ENCODE measurements at regions not wholly inside any gene's neighbourhood (a gene's known extent, or its start where the extent isn't known, plus 50 kb on each side); places are given as distances from the start of the nearest gene placed in this dataset.

- peaks cover 0 to 4% of the 10 kb centered on the region in 2 experiments; a peak in 2 of 4 replicates for H3K4me1 Mint-ChIP-seq
- no peak overlapping the region for H3K27ac Mint-ChIP-seq
- Histone ChIP-seq H3K23ac (ENCODE audit: insufficient read length, low read depth, low read length) (no peak overlapping the region), H2BK5ac (ENCODE audit: insufficient read length, low read length) (no peak overlapping the region), H4K20me1 (ENCODE audit: control insufficient read depth, insufficient read depth, insufficient read length) (no peaks in the 10 kb centered on the region), H2AK5ac (ENCODE audit: insufficient read length, low read length) (no peak overlapping the region), H4K5ac (ENCODE audit: insufficient read length, low read depth, low read length) (no peak overlapping the region), H3K27me3 (ENCODE audit: insufficient read depth, low read length) (no peaks in the 10 kb centered on the region), H3T11ph (ENCODE audit: low read length) (no peak overlapping the region), H3K18ac (ENCODE audit: insufficient read length, low read depth, low read length) (no peak overlapping the region), H3K9me3 (ENCODE audit: control insufficient read depth, low read depth, low read length) (peaks cover 16% of the 10 kb centered on the region), H4K8ac (replicated peaks; ENCODE audit: insufficient read length, low read depth, low read length) (no peak overlapping the region), H3K23me2 (ENCODE audit: insufficient read length, low read depth, low read length, poor library complexity, severe bottlenecking) (no peaks in the 10 kb centered on the region), H2BK12ac (ENCODE audit: insufficient read length, low read depth, low read length) (no peak overlapping the region), H3K14ac (ENCODE audit: insufficient read depth, low read length) (no peak overlapping the region), H2BK15ac (ENCODE audit: low read depth, low read length) (no peak overlapping the region), H2AFZ (ENCODE audit: low read length) (no peak overlapping the region), H3K27ac (ENCODE audit: insufficient read length, low read depth, low read length) (no peak overlapping the region), H3K79me1 (ENCODE audit: insufficient read depth, low read depth, low read length, poor library complexity, severe bottlenecking) (no peaks in the 10 kb centered on the region), H4K91ac (ENCODE audit: insufficient read length, low read depth, low read length) (no peak overlapping the region), H3K79me2 (ENCODE audit: insufficient read depth, low read length) (no peaks in the 10 kb centered on the region), H3K4me2 (ENCODE audit: insufficient read depth, insufficient read length, low read length) (no peak overlapping the region), H2BK120ac (ENCODE audit: low read depth, low read length, poor library complexity, severe bottlenecking) (no peak overlapping the region), H3K4me1 (ENCODE audit: insufficient read depth, low read length) (no peaks in the 10 kb centered on the region), H3K4ac (ENCODE audit: low read depth, low read length) (no peak overlapping the region), H3K56ac (ENCODE audit: insufficient read length, low read depth, low read length) (no peak overlapping the region), H2BK20ac (ENCODE audit: low read depth, low read length, poor library complexity, severe bottlenecking) (no peak overlapping the region), H3K9ac (ENCODE audit: extremely low read depth, insufficient read length, low read length) (no peak overlapping the region)
- TF ChIP-seq CTCF (conservative IDR thresholded peaks at IDR 0.05), result no peak
- DNase-seq, result no peak
- no peak overlapping the region for H3K4me3 Mint-ChIP-seq
- peaks cover 5 to 15% (median 11%) of the 10 kb centered on the region in 3 experiments; a peak in 6 of 7 replicates for H3K36me3 Mint-ChIP-seq (ENCODE audit: insufficient read depth in 1 of 3, low read depth in 3 of 3)
- H3K9me3 Mint-ChIP-seq, result peaks cover 26 to 34% of the 10 kb centered on the region in 2 experiments
- no peaks in the 10 kb centered on the region; the same call in 1 of the 2 replicates for H3K27me3 Mint-ChIP-seq (ENCODE audit: low read depth)
Observed at GRCh38 chr1:166716620-166717019, 122.7 kb upstream of the POGK start.

All from H9 (cell line).